IMR-90 (cell line): ENCODE measurements at regions not wholly inside any gene's neighbourhood (a gene's known extent, or its start where the extent isn't known, plus 50 kb on each side); places are given as distances from the start of the nearest gene placed in this dataset.

Experiments used
- ATAC-seq: fragments of 200-7000 bp; cut with Tn5 transposase; 2 replicates; pipeline ENCODE4 v1.9.1; 2020; ENCODE audit warnings: low read depth, mild to moderate bottlenecking, moderate library complexity
- BruUV-seq: library from RNA; stranded (reverse); fragments of 400-500 nt; replicated peaks from 2 replicates; lab custom pipeline; 2021; lab: Mats Ljungman, UMichigan
- CTCF ChIA-PET: fragments of 300-600 bp; formaldehyde crosslinking; extraction: SDS; loops from one replicate; lab custom pipeline; 2021; ENCODE audit warnings: antibody characterized with exemption; lab: Yijun Ruan, JAX
- POLR2A ChIA-PET: fragments of 300-600 bp; sonication (Branson Sonifier 250); formaldehyde crosslinking; loops from one replicate; lab custom pipeline; 2022; ENCODE audit warnings: antibody characterized with exemption; ENCODE audit not compliant: unreplicated experiment; lab: Charles Lee
- DNase-seq: peaks from one replicate; pipeline ENCODE4 v3.0.0; 2013
- H2AFZ ChIP-seq: replicated peaks from 2 replicates; pipeline ENCODE3; 2013; ENCODE audit warnings: low read length, mild to moderate bottlenecking; ENCODE audit not compliant: poor library complexity
- H2AK5ac ChIP-seq: 2 replicates; pipeline ENCODE4 v1.6.1; 2013; ENCODE audit warnings: low read depth, low read length, inconsistent platforms
- H2AK9ac ChIP-seq: replicated peaks from 2 replicates; pipeline ENCODE3; 2013; ENCODE audit warnings: mild to moderate bottlenecking, low read depth, low read length, moderate library complexity; ENCODE audit not compliant: poor library complexity
- H2BK120ac ChIP-seq: 2 replicates; pipeline ENCODE4 v1.6.1; 2013; ENCODE audit warnings: low read depth, low read length, inconsistent platforms
- H2BK15ac ChIP-seq: 3 replicates; pipeline ENCODE4 v1.6.1; 2013; ENCODE audit warnings: low read depth, low read length, inconsistent platforms
- H2BK20ac ChIP-seq: 2 replicates; pipeline ENCODE4 v1.6.1; 2013; ENCODE audit warnings: low read depth, mild to moderate bottlenecking, inconsistent platforms, low read length, moderate library complexity
- H2BK5ac ChIP-seq: 2 replicates; pipeline ENCODE4 v1.6.1; 2013; ENCODE audit warnings: mild to moderate bottlenecking, low read depth, low read length, inconsistent platforms; ENCODE audit not compliant: poor library complexity, severe bottlenecking
- H3K14ac ChIP-seq: replicated peaks from 2 replicates; pipeline ENCODE4 v1.6.1; 2013; ENCODE audit warnings: low read depth, low read length, inconsistent platforms
- H3K18ac ChIP-seq: 2 replicates; pipeline ENCODE4 v1.6.1; 2013; ENCODE audit warnings: low read depth, low read length, control low read depth
- H3K23ac ChIP-seq: 2 replicates; pipeline ENCODE4 v1.6.1; 2013; ENCODE audit warnings: low read depth, low read length, inconsistent platforms
- H3K27ac ChIP-seq: 2 replicates; pipeline ENCODE4 v1.5.1; 2013; ENCODE audit warnings: mild to moderate bottlenecking, control low read depth, low read length; ENCODE audit not compliant: insufficient read depth
- H3K27me3 ChIP-seq: 2 replicates; pipeline ENCODE4 v1.6.1; 2013; ENCODE audit warnings: low read length; ENCODE audit not compliant: control insufficient read depth, insufficient read depth
- H3K36me3 ChIP-seq: 2 replicates; pipeline ENCODE4 v1.6.1; 2013; ENCODE audit warnings: low read length, mixed read lengths; ENCODE audit not compliant: control insufficient read depth, insufficient read depth
- H3K4ac ChIP-seq: 2 replicates; pipeline ENCODE4 v1.6.1; 2013; ENCODE audit warnings: low read depth, low read length, inconsistent platforms
- H3K4me1 ChIP-seq: 2 replicates; pipeline ENCODE4 v1.6.1; 2013; ENCODE audit warnings: low read length, mixed read lengths; ENCODE audit not compliant: control insufficient read depth, insufficient read depth
- H3K4me2 ChIP-seq: 2 replicates; pipeline ENCODE4 v1.6.1; 2013; ENCODE audit warnings: low read depth, mild to moderate bottlenecking, control low read depth, low read length, moderate library complexity
- H3K4me3 ChIP-seq: 2 replicates; pipeline ENCODE4 v1.5.1; 2013; ENCODE audit warnings: low read depth, mild to moderate bottlenecking, control low read depth, low read length, moderate library complexity; ENCODE audit not compliant: insufficient read depth
- H3K56ac ChIP-seq: 2 replicates; pipeline ENCODE4 v1.6.1; 2013; ENCODE audit warnings: low read length, inconsistent platforms; ENCODE audit not compliant: insufficient read depth; ENCODE audit errors: extremely low read depth
- H3K79me1 ChIP-seq, 2 experiments: 2 replicates each; pipeline ENCODE4 v1.6.1; 2013; ENCODE audit warnings: low read length in 2 of 2, inconsistent platforms in 1 of 2, low read depth in 1 of 2
- H3K9ac ChIP-seq: 2 replicates; pipeline ENCODE4 v1.6.1; 2013; ENCODE audit warnings: low read depth, low read length, control low read depth
- H3K9me1 ChIP-seq: 2 replicates; pipeline ENCODE4 v1.6.1; 2013; ENCODE audit warnings: low read length, inconsistent platforms; ENCODE audit not compliant: insufficient read depth
- H3K9me3 ChIP-seq: 2 replicates; pipeline ENCODE4 v1.6.1; 2013; ENCODE audit warnings: low read length; ENCODE audit not compliant: control insufficient read depth, insufficient read depth
- H4K20me1 ChIP-seq: 2 replicates; pipeline ENCODE4 v1.6.1; 2013; ENCODE audit warnings: low read length, inconsistent platforms; ENCODE audit not compliant: insufficient read depth
- H4K5ac ChIP-seq: 2 replicates; pipeline ENCODE4 v1.6.1; 2013; ENCODE audit warnings: mild to moderate bottlenecking, low read depth, low read length, control low read depth
- H4K8ac ChIP-seq, 2 experiments: 2 replicates each; pipeline ENCODE4 v1.6.1; 2013; ENCODE audit warnings: low read depth in 2 of 2, low read length in 2 of 2, control low read depth in 1 of 2, inconsistent platforms in 1 of 2
- H4K91ac ChIP-seq: 2 replicates; pipeline ENCODE4 v1.6.1; 2013; ENCODE audit warnings: low read depth, low read length, inconsistent platforms; ENCODE audit not compliant: insufficient read depth
- ELK1 ChIP-seq: fragments of 150-350 bp; IDR thresholded peaks from 2 replicates; pipeline ENCODE4 v1.6.1; 2016; ENCODE audit warnings: low read depth, mild to moderate bottlenecking, low read length, moderate library complexity, borderline replicate concordance
- MAFK ChIP-seq: IDR thresholded peaks from 2 replicates; pipeline ENCODE4 v1.6.1; 2012; ENCODE audit warnings: low read depth, low read length, improper control_type of control experiment
- MXI1 ChIP-seq: IDR thresholded peaks from 2 replicates; pipeline ENCODE4 v1.6.1; 2012; ENCODE audit warnings: low read depth, mild to moderate bottlenecking, low read length, moderate library complexity, borderline replicate concordance
- NFE2L2 ChIP-seq: fragments of 150-350 bp; IDR thresholded peaks from 2 replicates; pipeline ENCODE4 v1.6.1; 2016; ENCODE audit warnings: low read depth, mild to moderate bottlenecking, low read length
- RCOR1 ChIP-seq: IDR thresholded peaks from 2 replicates; pipeline ENCODE4 v1.6.1; 2012; ENCODE audit warnings: mild to moderate bottlenecking, low read length, improper control_type of control experiment; ENCODE audit not compliant: insufficient replicate concordance
- dilution Hi-C: fragments of 300-500 bp; cut with HindIII; formaldehyde crosslinking; loops from one replicate; pipeline ENCODE4 v1.14.3; 2018; ENCODE audit warnings: low sequenced_read_pairs; ENCODE audit not compliant: unreplicated experiment
- in situ Hi-C: fragments of 300-500 bp; cut with MboI; formaldehyde crosslinking; loops from 3 replicates; pipeline ENCODE4 v1.14.3; 2019; ENCODE audit warnings: low sequenced_read_pairs, inconsistent platforms, mixed read lengths
- intact Hi-C: fragments of 100-400 bp; cut with micrococcal nuclease; formaldehyde crosslinking; loops from 2 replicates; pipeline ENCODE4 v1.10.0; 2022

- Histone ChIP-seq H3K23ac (no peak overlapping the region), H4K5ac (no peak overlapping the region), H3K9ac (no peak overlapping the region), H2AFZ (no peak overlapping the region), H2AK5ac (no peak overlapping the region), H2BK20ac (no peak overlapping the region), H4K20me1 (no peaks in the 10 kb centered on the region), H3K4me3 (no peak overlapping the region), H3K18ac (no peak overlapping the region), H3K9me1 (no peaks in the 10 kb centered on the region), H3K4me2 (no peak overlapping the region), H3K9me3 (peaks cover 8% of the 10 kb centered on the region), H3K56ac (no peak overlapping the region), H3K27ac (no peak overlapping the region), H3K4me1 (no peaks in the 10 kb centered on the region), H2BK120ac (no peak overlapping the region), H3K27me3 (peaks cover 24% of the 10 kb centered on the region), H4K8ac (no peak overlapping the region), H2BK5ac (no peak overlapping the region), H2BK15ac (no peak overlapping the region), H2AK9ac (no peak overlapping the region), H3K4ac (no peak overlapping the region), H3K36me3 (no peaks in the 10 kb centered on the region), H4K91ac (no peak overlapping the region), H3K79me1 (no peaks in the 10 kb centered on the region), H3K14ac (no peak overlapping the region)
- intact Hi-C loops (no loop called here), dilution Hi-C loops (no loop called here), in situ Hi-C loops (no loop called here)
- no peak for TF ChIP-seq MXI1
- no peak for TF ChIP-seq NFE2L2
- no peak for TF ChIP-seq ELK1
- TF ChIP-seq MAFK, result no peak
- TF ChIP-seq RCOR1, result no peak
- no TSS peak for BruUV-seq
- ATAC-seq (no peak), DNase-seq (no peak)
- CTCF ChIA-PET, result no interaction called here
- POLR2A ChIA-PET, result no interaction called here
Observed at GRCh38 chr10:78886129-78886528, 182.6 kb upstream of the ZMIZ1 start.
